ENCODE measurements at regions not wholly inside any gene's neighbourhood (a gene's known extent, or its start where the extent isn't known, plus 50 kb on each side); places are given as distances from the start of the nearest gene placed in this dataset.

GRCh38 chr9:12497790-12498189, 195.4 kb upstream of the TYRP1 start:
- no peak overlapping the region for H3K27ac Mint-ChIP-seq (ENCODE audit: unreplicated experiment)
- TF ChIP-seq, protein P1, sequence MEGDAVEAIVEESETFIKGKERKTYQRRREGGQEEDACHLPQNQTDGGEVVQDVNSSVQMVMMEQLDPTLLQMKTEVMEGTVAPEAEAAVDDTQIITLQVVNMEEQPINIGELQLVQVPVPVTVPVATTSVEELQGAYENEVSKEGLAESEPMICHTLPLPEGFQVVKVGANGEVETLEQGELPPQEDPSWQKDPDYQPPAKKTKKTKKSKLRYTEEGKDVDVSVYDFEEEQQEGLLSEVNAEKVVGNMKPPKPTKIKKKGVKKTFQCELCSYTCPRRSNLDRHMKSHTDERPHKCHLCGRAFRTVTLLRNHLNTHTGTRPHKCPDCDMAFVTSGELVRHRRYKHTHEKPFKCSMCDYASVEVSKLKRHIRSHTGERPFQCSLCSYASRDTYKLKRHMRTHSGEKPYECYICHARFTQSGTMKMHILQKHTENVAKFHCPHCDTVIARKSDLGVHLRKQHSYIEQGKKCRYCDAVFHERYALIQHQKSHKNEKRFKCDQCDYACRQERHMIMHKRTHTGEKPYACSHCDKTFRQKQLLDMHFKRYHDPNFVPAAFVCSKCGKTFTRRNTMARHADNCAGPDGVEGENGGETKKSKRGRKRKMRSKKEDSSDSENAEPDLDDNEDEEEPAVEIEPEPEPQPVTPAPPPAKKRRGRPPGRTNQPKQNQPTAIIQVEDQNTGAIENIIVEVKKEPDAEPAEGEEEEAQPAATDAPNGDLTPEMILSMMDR (IDR thresholded peaks at IDR 0.05): no peak
- no peaks in the 10 kb centered on the region for H3K9me3 Mint-ChIP-seq (ENCODE audit: low read depth)
- H3K4me3 Mint-ChIP-seq (ENCODE audit: unreplicated experiment): no peak overlapping the region
- H3K27me3 Mint-ChIP-seq (ENCODE audit: low read depth): peaks cover 11% of the 10 kb centered on the region
- no peaks in the 10 kb centered on the region for H3K4me1 Mint-ChIP-seq (ENCODE audit: low read depth)
- no peaks in the 10 kb centered on the region for H3K36me3 Mint-ChIP-seq (ENCODE audit: low read depth)
- DNase-seq (ENCODE audit: low spot score): no peak

DNA sequence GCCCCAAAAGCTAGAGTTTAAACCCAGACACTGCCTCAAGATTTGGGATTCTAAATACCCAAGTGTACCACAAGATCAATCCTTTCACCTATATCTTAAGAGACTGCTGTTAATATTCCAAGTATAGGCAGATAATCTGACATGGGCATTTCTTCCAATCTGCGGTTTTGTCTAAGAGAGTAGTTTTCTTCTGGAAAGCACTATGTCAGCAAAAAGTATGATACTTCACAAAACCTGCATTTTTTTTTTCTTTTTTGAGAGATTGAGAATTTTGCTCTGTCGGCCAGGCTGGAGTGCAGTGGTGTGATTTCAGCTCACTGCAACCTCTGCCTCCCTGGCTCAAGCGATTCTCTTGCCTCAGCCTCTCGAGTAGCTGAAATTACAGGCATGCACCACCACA, 190.7 kb upstream of the TYRP1 start:
- Mint-ChIP-seq H3K9me3 (ENCODE audit: low read depth) (peaks cover 18% of the 10 kb centered on the region), H3K4me1 (ENCODE audit: low read depth) (no peaks in the 10 kb centered on the region)

GRCh38 chr9:12503606-12504122, 189.5 kb upstream of the TYRP1 start:
- no peaks in the 10 kb centered on the region for H3K36me3 Mint-ChIP-seq (ENCODE audit: low read depth)
- TF ChIP-seq, protein P1 (IDR thresholded peaks at IDR 0.05): no peak
- no peak overlapping the region for H3K27ac Mint-ChIP-seq (ENCODE audit: unreplicated experiment)
- peaks cover 6% of the 10 kb centered on the region for H3K27me3 Mint-ChIP-seq (ENCODE audit: low read depth)
- H3K4me1 Mint-ChIP-seq (ENCODE audit: low read depth): no peaks in the 10 kb centered on the region
- H3K4me3 Mint-ChIP-seq (ENCODE audit: unreplicated experiment): no peak overlapping the region
- H3K9me3 Mint-ChIP-seq (ENCODE audit: low read depth): peaks cover 18% of the 10 kb centered on the region
- no peak for DNase-seq (ENCODE audit: low spot score)

More for the DNA sequence above, 190.7 kb upstream of the TYRP1 start:
- no peak for DNase-seq (ENCODE audit: low spot score)
- peaks cover 9% of the 10 kb centered on the region for H3K27me3 Mint-ChIP-seq (ENCODE audit: low read depth)
- TF ChIP-seq, protein P1 (IDR thresholded peaks at IDR 0.05): no peak
- no peaks in the 10 kb centered on the region for H3K36me3 Mint-ChIP-seq (ENCODE audit: low read depth)
- no peak overlapping the region for H3K27ac Mint-ChIP-seq (ENCODE audit: unreplicated experiment)
- H3K4me3 Mint-ChIP-seq (ENCODE audit: unreplicated experiment): no peak overlapping the region

- Mint-ChIP-seq H3K4me1 (ENCODE audit: low read depth) (no peaks in the 10 kb centered on the region), H3K27ac (ENCODE audit: unreplicated experiment) (no peak overlapping the region), H3K27me3 (ENCODE audit: low read depth) (peaks cover 11% of the 10 kb centered on the region), H3K9me3 (ENCODE audit: low read depth) (peaks cover 14% of the 10 kb centered on the region), H3K4me3 (ENCODE audit: unreplicated experiment) (no peak overlapping the region), H3K36me3 (ENCODE audit: low read depth) (no peaks in the 10 kb centered on the region)
- TF ChIP-seq, protein P1 (IDR thresholded peaks at IDR 0.05): no peak
- DNase-seq (ENCODE audit: low spot score): no peak
Observed at GRCh38 chr9:12510551-12510950, 182.6 kb upstream of the TYRP1 start.

GRCh38 chr9:12511726-12512125, 181.5 kb upstream of the TYRP1 start:
- no peaks in the 10 kb centered on the region for H3K36me3 Mint-ChIP-seq (ENCODE audit: low read depth)
- H3K4me1 Mint-ChIP-seq (ENCODE audit: low read depth): no peaks in the 10 kb centered on the region
- H3K9me3 Mint-ChIP-seq (ENCODE audit: low read depth): peaks cover 3% of the 10 kb centered on the region
- TF ChIP-seq, protein P1 (IDR thresholded peaks at IDR 0.05): no peak
- H3K4me3 Mint-ChIP-seq (ENCODE audit: unreplicated experiment): no peak overlapping the region
- DNase-seq (ENCODE audit: low spot score): no peak
- H3K27ac Mint-ChIP-seq (ENCODE audit: unreplicated experiment): no peak overlapping the region
- H3K27me3 Mint-ChIP-seq (ENCODE audit: low read depth): peaks cover 11% of the 10 kb centered on the region

Measured in chondrocyte (in vitro differentiated cells).